KBM-7 (cell line): ENCODE measurements at regions not wholly inside any gene's neighbourhood (a gene's known extent, or its start where the extent isn't known, plus 50 kb on each side); places are given as distances from the start of the nearest gene placed in this dataset.

Source experiments
- DNase-seq: peaks from one replicate; pipeline ENCODE4 v3.0.0-alpha.2; 2015
- in situ Hi-C: fragments of 300-500 bp; cut with MboI; formaldehyde crosslinking; loops from 2 replicates; pipeline ENCODE4 v1.14.3; 2020; ENCODE audit warnings: low sequenced_read_pairs, low pct_unique_long_range_greater_than_20kb, mixed read lengths

- DNase-seq, result no peak
- in situ Hi-C loops, result no loop called here
Measured at GRCh38 chr3:40637906-40638305, 113.1 kb downstream of the ZNF621 start.

- in situ Hi-C loops, result no loop called here
- no peak for DNase-seq
Measured at GRCh38 chr3:40639006-40639405, 114.2 kb downstream of the ZNF621 start.

- no peak for DNase-seq
- in situ Hi-C loops, result no loop called here
Measured at GRCh38 chr3:40642812-40643211, 118.1 kb downstream of the ZNF621 start.

GRCh38 chr3:40645883-40646282 is 121.1 kb downstream of the ZNF621 start:
- DNase-seq, result no peak
- in situ Hi-C loops, result no loop called here

DNA sequence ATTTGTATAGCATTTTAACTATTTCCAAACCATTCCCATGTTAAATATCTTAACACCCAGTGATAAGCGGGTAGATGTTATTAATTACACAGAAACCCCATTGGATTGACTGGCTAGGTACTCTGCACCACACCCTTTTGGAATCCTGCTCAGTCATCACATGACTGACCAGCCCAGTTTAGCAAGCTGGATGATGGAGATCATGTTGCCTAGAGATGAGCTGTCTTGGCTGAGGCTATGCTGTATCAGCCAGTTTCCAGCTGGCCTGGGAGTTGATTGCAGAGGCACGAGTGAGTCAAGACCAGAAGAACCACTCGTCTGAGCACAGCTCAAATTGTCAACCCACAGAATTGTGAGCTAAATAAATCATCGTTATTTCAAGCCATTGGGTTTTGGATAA is 124.6 kb downstream of the ZNF621 start:
- in situ Hi-C loops, result no loop called here
- no peak for DNase-seq

GRCh38 chr3:40652072-40652471 is 127.3 kb downstream of the ZNF621 start:
- DNase-seq, result no peak
- in situ Hi-C loops, result no loop called here

- in situ Hi-C loops, result no loop called here
- no peak for DNase-seq
Measured at GRCh38 chr3:40653001-40653400, 128.2 kb downstream of the ZNF621 start.

- no peak for DNase-seq
- in situ Hi-C loops, result no loop called here
Measured at GRCh38 chr3:40653878-40654277, 129.1 kb downstream of the ZNF621 start.

- DNase-seq, result no peak
- in situ Hi-C loops, result no loop called here
Measured at GRCh38 chr3:40655551-40655950, 130.8 kb downstream of the ZNF621 start.

DNA sequence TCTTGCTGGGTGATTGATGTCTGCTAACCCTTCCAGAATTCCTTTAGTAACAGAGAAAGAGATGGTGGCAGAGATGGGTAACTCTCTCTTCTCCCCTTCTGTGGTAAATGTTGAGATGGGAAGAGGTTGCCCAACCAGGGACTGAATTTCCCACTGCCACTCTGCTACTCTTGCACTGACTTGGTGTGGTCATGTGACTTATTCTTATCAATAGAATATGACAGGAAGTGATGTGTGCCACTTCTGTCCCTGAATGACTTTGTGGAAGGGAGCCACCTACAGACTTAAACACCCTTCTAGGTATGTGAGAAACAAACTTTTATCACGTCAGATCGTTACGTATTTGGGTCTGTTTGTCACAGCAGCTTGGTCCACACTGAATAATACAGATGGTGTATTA is 132.9 kb downstream of the ZNF621 start:
- in situ Hi-C loops, result no loop called here

DNA sequence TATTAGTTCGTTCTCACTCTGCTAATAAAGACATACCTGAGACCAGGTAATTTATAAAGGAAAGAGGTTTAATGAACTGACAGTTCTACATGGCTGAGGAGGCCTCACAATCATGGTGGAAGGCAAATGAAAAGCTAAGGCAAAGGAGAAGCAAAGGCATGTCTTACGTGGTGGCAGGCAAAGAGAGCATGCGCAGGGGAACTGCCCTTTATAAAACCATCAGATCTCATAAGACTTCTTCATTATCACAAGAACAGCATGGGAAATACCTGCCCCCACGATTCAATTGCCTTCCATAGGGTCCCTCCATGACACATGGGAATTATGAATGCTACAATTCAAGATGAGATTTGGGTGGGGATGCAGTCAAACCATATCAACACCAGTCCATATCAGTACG is 133.5 kb downstream of the ZNF621 start:
- in situ Hi-C loops, result no loop called here
- no peak for DNase-seq

More for the DNA sequence above, 132.9 kb downstream of the ZNF621 start:
- DNase-seq, result no peak

DNA sequence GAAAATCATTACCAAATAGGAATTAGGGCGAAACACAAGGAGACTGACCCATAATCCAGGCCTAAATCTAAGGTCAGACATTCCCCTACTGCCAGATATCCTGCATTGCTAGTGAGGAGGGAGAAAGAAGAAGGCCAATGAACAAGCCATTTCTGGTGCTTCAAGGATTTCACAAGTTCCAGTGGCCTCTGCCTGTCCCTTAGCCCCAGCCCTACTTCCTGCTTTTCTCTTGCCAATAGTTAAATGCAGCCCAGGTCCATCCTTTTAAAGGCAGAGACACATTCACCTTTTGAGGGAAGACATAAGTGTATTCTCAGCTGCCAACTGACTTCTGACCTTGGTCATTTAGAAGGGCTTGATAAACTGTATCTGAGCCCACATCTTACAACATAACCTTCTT is 135.8 kb downstream of the ZNF621 start:
- no peak for DNase-seq
- in situ Hi-C loops, result no loop called here

DNA sequence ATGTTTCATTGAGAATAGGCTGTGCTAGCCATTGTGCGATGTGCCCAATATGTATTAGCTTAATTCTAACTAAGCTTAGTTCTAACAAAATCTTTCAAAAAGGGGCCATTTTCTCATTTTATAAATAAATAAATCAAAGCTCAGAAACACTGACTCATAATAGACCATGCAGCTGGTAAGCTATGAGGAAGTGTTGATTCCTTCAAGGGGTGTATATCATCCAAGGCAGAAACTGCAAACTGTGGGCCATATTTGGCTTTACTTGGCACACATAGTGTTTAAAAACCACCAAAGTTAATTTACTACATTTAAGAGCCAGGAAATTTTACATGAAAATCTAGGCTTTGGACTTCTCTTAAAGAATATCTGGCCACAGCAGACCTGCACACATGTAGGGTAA is 136.5 kb downstream of the ZNF621 start:
- no peak for DNase-seq
- in situ Hi-C loops, result no loop called here

DNA sequence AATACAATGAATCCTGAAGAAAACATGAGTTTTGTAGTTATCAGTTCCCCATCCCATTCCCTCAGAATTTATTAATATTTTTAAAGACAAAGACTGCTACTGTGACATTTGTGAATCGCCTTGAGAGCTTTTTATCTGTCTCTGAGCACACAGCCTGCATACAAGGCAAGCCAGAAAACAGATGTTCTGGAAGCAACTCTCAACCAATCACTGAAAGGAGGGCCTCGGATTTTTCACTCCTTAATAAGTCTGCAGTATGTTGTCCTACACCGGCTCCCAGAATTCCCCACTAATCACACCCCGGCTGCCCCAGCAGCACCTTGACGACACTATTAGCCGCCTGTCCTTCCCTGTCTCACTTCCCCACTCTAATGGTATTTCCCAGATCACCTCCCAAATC is 138.5 kb downstream of the ZNF621 start:
- DNase-seq, result no peak
- in situ Hi-C loops, result no loop called here

GRCh38 chr3:40669176-40669575 is 144.4 kb downstream of the ZNF621 start:
- in situ Hi-C loops, result no loop called here
- no peak for DNase-seq

DNA sequence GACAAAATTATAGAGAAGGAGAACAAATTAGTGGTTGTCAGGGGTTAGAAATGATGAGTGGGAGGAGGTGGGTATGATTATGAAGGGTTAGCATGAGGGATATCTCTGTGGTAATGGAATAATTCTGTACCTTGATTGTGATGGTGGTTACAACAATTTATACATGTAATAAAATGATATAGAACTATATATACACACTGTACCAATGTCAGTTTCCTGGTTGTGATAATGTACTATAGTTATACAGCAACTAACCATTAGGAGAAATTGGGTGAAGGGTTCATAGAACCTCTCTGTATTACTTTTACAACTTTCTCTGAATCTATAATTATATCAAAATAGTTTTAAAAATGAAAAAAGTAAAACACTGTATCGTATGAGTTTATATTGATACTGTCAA is 148.1 kb downstream of the ZNF621 start:
- in situ Hi-C loops, result no loop called here
- DNase-seq, result no peak

- no peak for DNase-seq
- in situ Hi-C loops, result no loop called here
Measured at GRCh38 chr3:40677321-40677720, 152.6 kb downstream of the ZNF621 start.

DNA sequence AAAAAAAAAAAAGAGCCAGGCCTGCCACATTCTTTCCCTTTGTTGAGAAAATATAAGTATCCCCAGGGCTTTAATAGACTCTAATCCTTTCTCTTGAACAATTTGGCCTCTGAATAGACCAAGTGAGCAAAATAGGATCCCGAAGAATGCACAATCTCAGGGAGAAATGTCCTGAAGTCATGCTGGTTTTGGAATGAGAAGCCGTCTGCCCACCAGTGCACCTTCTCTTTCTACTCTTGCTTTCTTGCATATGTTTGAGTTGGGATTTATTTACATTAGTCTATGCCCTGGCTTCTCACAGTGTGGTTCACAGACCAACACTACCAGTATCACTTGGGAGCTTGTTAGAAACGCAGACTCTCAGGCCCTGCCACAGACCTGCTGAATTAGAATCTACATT is 153.0 kb downstream of the ZNF621 start:
- no peak for DNase-seq
- in situ Hi-C loops, result no loop called here

DNA sequence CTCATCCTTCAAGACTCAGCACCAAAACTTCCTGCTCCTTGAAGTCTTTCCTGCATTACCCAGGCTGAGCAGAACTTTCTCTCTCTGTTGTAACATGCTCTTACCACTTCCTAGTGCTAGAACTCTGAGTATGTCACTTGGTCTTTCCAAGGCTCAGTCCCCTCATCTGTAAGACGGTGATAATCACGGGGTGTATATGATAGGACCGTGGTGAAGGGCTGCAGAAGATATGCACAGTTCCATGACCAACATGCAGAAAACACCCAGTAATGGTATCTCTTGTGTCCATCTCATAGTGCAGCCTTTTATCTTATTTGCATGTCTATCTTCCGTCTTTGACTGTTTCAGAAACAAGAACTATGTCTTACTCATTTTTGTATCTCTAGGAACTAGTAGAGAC is 154.5 kb downstream of the ZNF621 start:
- DNase-seq, result no peak
- in situ Hi-C loops, result no loop called here

DNA sequence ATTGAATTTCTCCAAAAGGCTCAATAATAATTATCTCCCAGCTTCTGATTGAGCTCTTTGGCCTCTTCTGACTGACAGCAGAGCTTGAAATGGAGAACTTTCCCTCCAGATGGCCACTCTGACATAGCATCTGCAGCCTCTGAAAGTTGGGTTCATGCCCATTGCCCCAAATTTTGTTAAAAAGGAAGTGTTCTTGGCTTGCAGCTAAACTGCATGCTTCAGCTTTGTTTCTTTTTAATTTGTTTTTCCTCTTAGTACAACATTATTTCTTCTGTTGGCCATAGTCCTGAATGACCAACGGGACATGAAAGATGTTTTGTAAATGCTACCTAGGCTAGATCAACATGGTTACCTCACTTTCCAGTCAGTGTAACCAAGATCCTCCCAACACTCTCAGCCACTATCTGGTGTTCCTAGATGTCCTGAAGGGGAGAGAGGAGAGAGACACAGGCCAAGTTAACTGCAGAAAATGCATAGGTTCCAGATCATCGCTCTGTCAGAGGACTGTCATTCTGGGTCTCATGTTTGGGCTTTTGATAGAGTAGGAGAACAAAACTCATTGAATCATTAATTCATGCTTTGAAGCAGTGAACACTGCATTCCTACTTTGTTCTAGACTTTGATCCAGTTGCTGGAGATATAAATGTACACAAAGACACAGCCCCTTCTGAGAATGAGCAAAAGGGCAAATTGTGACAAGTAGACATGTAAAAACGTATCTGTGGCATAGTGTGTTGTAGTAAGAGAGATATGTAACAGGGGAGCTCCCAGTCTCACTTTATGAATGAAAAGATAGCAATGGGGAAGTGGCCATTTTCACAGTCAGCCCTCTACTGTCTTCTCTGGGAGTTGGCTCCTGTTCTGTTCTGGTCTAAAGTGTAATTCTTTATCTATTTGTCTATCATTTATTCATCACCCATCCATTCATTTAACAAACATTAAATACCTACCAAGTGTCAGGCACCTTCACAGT is 156.2 kb downstream of the ZNF621 start:
- in situ Hi-C loops, result no loop called here
- no peak for DNase-seq

DNA sequence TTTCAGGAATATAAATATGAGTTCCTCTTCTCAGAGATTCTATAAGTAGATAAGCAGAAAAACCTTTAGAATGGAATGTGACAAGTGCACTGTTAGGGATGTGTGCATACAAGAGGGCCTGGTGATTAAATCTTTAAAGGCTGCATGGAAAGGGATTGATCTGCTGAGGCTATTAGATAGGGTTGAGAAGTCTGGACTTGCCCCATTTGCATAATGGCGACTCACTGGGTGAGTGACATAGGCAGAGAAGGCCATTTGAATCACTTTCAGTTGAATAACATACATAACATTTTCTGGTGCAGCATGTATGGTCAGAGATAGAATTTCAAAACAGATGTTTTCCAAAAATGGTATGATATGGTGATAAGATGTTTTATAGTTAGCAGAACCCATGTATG is 156.9 kb downstream of the ZNF621 start:
- no peak for DNase-seq
- in situ Hi-C loops, result no loop called here
